ENCODE measurements at regions not wholly inside any gene's neighbourhood (a gene's known extent, or its start where the extent isn't known, plus 50 kb on each side); places are given as distances from the start of the nearest gene placed in this dataset.

DNA sequence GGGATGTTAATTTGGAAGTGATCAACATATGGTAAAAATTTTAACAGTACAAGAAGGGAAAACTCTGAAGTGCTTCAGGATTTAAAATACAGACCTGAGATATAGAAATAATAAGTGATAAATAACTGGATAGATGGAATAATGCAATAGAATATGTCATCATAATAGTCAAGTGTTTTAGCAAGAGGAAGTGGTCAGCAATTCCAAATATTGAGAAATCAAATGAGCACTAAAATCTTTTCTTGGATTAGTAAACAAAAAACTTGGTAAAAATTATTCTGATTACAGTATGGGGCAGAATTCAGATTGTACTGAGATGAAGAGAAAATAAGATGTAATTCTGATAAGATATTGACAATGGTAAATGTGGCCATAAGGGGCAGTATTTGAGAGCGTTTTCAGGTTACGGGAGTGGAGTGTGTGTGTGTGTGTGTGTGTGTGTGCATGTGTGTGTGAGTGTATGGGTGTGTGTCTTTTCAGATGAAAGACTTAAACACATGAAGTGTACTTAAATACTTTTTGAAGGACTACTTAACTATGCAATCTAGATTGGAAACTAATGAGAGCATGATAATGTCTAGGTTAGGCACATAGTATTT, 217.9 kb upstream of the ITGA4 start:
- no peak for TF ChIP-seq CTCF (IDR thresholded peaks at IDR 0.05)
- no peak for TF ChIP-seq POLR2AphosphoS5 (IDR thresholded peaks at IDR 0.05)
- TF ChIP-seq POLR2A (IDR thresholded peaks at IDR 0.05), result no peak

Data from breast epithelium (tissue), 3 donors.